A673 (cell line): ENCODE measurements at regions not wholly inside any gene's neighbourhood (a gene's known extent, or its start where the extent isn't known, plus 50 kb on each side); places are given as distances from the start of the nearest gene placed in this dataset.

ENCODE experiments used
- BruUV-seq: library from RNA; stranded (reverse); fragments of 400-500 nt; replicated peaks from 2 replicates; lab custom pipeline; 2021; lab: Mats Ljungman, UMichigan
- CTCF ChIA-PET: fragments of 300-600 bp; sonication (Branson Sonifier 250); formaldehyde crosslinking; loops from one replicate; lab custom pipeline; 2022; ENCODE audit warnings: antibody characterized with exemption; lab: Charles Lee
- POLR2A ChIA-PET: fragments of 300-600 bp; sonication (Branson Sonifier 250); formaldehyde crosslinking; loops from one replicate; lab custom pipeline; 2022; ENCODE audit warnings: antibody characterized with exemption; ENCODE audit not compliant: low non-redundant PET; lab: Charles Lee
- DNase-seq: peaks from one replicate; pipeline ENCODE4 v3.0.0-alpha.2; 2015; ENCODE audit warnings: low spot score
- H3K27ac ChIP-seq: fragments of 200-600 bp; sonication (generic); 2 replicates; pipeline ENCODE4 v1.5.1; 2016; ENCODE audit warnings: mixed run types, low read depth, mild to moderate bottlenecking, mixed read lengths, antibody characterized with exemption, low read length; ENCODE audit not compliant: poor library complexity, severe bottlenecking
- H3K27me3 ChIP-seq: fragments of 200-600 bp; sonication (generic); replicated peaks from 2 replicates; pipeline ENCODE4 v1.6.1; 2017; ENCODE audit warnings: mixed run types, low read depth, mild to moderate bottlenecking, mixed read lengths, antibody characterized with exemption, low read length; ENCODE audit not compliant: insufficient read depth, poor library complexity
- H3K36me3 ChIP-seq: fragments of 200-600 bp; sonication (generic); 2 replicates; pipeline ENCODE4 v1.6.1; 2016; ENCODE audit warnings: mixed run types, mild to moderate bottlenecking, mixed read lengths, antibody characterized with exemption, low read length; ENCODE audit not compliant: insufficient read depth, poor library complexity, severe bottlenecking
- H3K4me1 ChIP-seq: fragments of 200-600 bp; sonication (generic); 2 replicates; pipeline ENCODE4 v1.6.1; 2017; ENCODE audit warnings: mixed run types, mild to moderate bottlenecking, mixed read lengths, antibody characterized with exemption, low read length; ENCODE audit not compliant: insufficient read depth, poor library complexity, severe bottlenecking
- H3K4me3 ChIP-seq: fragments of 200-600 bp; sonication (generic); 2 replicates; pipeline ENCODE4 v1.5.1; 2016; ENCODE audit warnings: low read depth, mixed run types, mild to moderate bottlenecking, mixed read lengths, low read length; ENCODE audit not compliant: poor library complexity, severe bottlenecking
- H3K9me3 ChIP-seq: fragments of 200-600 bp; sonication (generic); 2 replicates; pipeline ENCODE4 v1.6.1; 2016; ENCODE audit warnings: mixed run types, low read depth, mild to moderate bottlenecking, mixed read lengths, antibody characterized with exemption, low read length; ENCODE audit not compliant: poor library complexity, severe bottlenecking
- EZH2 ChIP-seq: fragments of 200-600 bp; sonication (generic); IDR thresholded peaks from 2 replicates; pipeline ENCODE4 v1.6.1; 2017; ENCODE audit warnings: borderline replicate concordance, low read depth, mild to moderate bottlenecking, mixed read lengths, antibody characterized with exemption, low read length; ENCODE audit not compliant: poor library complexity, severe bottlenecking
- intact Hi-C: fragments of 100-400 bp; cut with micrococcal nuclease; formaldehyde crosslinking; loops from one replicate; pipeline ENCODE4 v1.10.0; 2022; ENCODE audit not compliant: unreplicated experiment
- TF ChIP-seq, protein P1 (sequence below): fragments of 300-800, 200-600 bp; sonication (generic); conservative IDR thresholded peaks from 2 replicates; pipeline ENCODE4 v1.5.1; 2017; ENCODE audit warnings: low read depth, mild to moderate bottlenecking, antibody characterized with exemption, low read length, moderate library complexity, mixed read lengths

DNA sequence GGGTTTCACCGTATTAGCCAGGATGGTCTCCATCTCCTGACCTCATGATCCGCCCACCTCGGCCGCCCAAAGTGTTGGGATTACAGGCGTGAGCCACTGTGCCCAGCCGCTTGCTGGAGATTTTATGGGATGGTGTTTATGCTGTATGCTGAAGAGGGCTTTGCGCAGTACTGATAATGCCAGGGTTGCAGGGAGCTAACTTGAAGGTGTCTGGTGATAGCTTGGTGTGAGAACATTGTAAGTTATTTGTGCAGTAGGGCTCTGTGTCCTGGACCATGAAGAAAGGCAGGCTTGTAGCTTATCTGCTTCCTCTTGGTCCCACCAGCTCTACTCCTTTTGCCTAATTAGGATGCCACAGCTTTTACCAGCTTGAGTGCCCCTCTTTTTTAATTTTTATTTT is 157.0 kb upstream of the DTNBP1 start:
- Histone ChIP-seq H3K9me3 (no peaks in the 10 kb centered on the region), H3K27me3 (no peaks in the 10 kb centered on the region), H3K4me3 (no peak overlapping the region), H3K36me3 (no peaks in the 10 kb centered on the region), H3K4me1 (no peaks in the 10 kb centered on the region), H3K27ac (no peak overlapping the region)
- no peak for DNase-seq
- POLR2A ChIA-PET, result no interaction called here
- intact Hi-C loops, result no loop called here
- CTCF ChIA-PET, result no interaction called here
- no TSS peak for BruUV-seq
- TF ChIP-seq, protein P1, sequence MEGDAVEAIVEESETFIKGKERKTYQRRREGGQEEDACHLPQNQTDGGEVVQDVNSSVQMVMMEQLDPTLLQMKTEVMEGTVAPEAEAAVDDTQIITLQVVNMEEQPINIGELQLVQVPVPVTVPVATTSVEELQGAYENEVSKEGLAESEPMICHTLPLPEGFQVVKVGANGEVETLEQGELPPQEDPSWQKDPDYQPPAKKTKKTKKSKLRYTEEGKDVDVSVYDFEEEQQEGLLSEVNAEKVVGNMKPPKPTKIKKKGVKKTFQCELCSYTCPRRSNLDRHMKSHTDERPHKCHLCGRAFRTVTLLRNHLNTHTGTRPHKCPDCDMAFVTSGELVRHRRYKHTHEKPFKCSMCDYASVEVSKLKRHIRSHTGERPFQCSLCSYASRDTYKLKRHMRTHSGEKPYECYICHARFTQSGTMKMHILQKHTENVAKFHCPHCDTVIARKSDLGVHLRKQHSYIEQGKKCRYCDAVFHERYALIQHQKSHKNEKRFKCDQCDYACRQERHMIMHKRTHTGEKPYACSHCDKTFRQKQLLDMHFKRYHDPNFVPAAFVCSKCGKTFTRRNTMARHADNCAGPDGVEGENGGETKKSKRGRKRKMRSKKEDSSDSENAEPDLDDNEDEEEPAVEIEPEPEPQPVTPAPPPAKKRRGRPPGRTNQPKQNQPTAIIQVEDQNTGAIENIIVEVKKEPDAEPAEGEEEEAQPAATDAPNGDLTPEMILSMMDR, result no peak
- no peak for TF ChIP-seq EZH2

DNA sequence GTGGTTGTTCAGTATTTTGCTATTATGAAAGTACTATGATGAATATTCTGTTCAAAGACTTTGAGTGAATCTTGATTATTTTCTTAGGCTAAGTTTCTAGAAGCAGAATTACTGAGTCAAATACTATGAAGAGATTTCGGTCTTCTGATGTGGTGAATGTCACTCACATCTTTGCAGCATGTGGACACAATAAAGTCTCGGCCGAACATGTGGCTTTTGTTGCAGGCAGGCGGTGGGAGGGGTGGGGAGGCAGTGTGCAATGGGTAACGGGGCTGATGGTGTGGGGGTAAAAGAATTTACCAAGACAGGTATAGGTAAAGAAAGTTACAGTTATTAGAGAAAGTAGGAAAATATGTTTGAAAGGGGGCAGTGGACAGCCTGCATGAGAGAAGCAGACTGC is 156.4 kb upstream of the DTNBP1 start:
- CTCF ChIA-PET, result no interaction called here
- no peaks in the 10 kb centered on the region for H3K9me3 ChIP-seq
- intact Hi-C loops, result no loop called here

DNA sequence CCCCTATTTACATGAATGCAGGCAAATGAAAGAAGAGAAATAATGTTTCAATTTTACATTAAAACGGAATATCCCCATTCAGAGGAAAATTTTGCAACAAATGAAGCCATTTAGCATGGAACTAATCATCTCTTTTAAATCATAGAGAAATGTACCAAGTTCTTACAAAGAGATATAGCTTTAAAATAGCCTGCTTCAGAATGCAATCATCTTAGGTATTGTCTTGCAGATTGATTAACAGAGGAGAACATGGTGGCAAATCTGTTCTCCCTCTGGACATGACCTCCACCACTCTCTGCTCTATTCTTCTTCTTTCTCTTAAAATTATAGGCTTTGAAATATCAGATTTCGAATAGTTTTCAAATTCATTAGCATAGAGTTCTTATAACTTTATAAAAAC is 155.7 kb upstream of the DTNBP1 start:
- BruUV-seq, result no TSS peak
- intact Hi-C loops, result no loop called here
- no peaks in the 10 kb centered on the region for H3K27me3 ChIP-seq
- no peak for DNase-seq
- TF ChIP-seq, protein P1, result no peak
- no peak for TF ChIP-seq EZH2
- H3K36me3 ChIP-seq, result no peaks in the 10 kb centered on the region
- H3K4me3 ChIP-seq, result no peak overlapping the region
- POLR2A ChIA-PET, result no interaction called here
- no peak overlapping the region for H3K27ac ChIP-seq
- no peaks in the 10 kb centered on the region for H3K9me3 ChIP-seq
- H3K4me1 ChIP-seq, result no peaks in the 10 kb centered on the region
- CTCF ChIA-PET, result no interaction called here

More for the DNA sequence above, 156.4 kb upstream of the DTNBP1 start:
- H3K4me1 ChIP-seq, result no peaks in the 10 kb centered on the region
- H3K4me3 ChIP-seq, result no peak overlapping the region
- DNase-seq, result no peak
- H3K36me3 ChIP-seq, result no peaks in the 10 kb centered on the region
- TF ChIP-seq, protein P1, result no peak
- no peak for TF ChIP-seq EZH2
- POLR2A ChIA-PET, result no interaction called here
- no peaks in the 10 kb centered on the region for H3K27me3 ChIP-seq
- BruUV-seq, result no TSS peak
- no peak overlapping the region for H3K27ac ChIP-seq
